ENCODE measurements at regions not wholly inside any gene's neighbourhood (a gene's known extent, or its start where the extent isn't known, plus 50 kb on each side); places are given as distances from the start of the nearest gene placed in this dataset.

DNA sequence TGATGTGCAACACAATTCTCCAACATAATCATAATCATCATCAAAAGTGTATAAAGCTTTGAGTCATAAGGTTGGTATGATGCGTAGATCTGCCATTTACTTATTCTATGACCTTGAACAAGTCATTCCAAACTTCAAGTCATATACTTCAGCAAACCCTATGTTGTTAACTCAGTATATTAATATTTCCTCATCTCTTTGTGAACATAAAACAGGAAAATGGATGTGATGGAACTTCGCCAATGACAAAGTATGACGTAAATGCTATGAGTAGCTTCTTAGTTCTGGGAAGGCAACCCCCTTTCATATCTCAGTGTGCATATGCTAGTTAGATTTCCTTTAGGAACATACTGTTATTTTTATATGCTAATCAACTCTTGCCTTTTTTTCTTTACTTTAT is 102.7 kb upstream of the ANO3 start:
- no CpG with 5 or more reads among the region's 3 CpGs for WGBS, 2 donors (ENCODE audit: extremely low coverage in 2 of 2, insufficient read length in 2 of 2, insufficient replicate concordance in 1 of 2)
- H2AFZ ChIP-seq (ENCODE audit: low read length) = no peak overlapping the region

GRCh38 chr11:26229981-26230380 is 101.9 kb upstream of the ANO3 start:
- H3K4me2 ChIP-seq (ENCODE audit: insufficient read depth, low read length, poor library complexity, severe bottlenecking) = no peak overlapping the region
- H3K18ac ChIP-seq (ENCODE audit: low read length) = no peak overlapping the region
- no peak overlapping the region for H2AK5ac ChIP-seq (ENCODE audit: low read depth, low read length)
- no peak overlapping the region for H4K91ac ChIP-seq (ENCODE audit: low read depth, low read length, poor library complexity)
- H3K4ac ChIP-seq (ENCODE audit: low read length) = no peak overlapping the region
- H2BK12ac ChIP-seq (ENCODE audit: low read length) = no peak overlapping the region
- no peak overlapping the region for H2BK120ac ChIP-seq (ENCODE audit: low read depth, low read length)
- H3K36me3 ChIP-seq (replicated peaks in 1 of 2; ENCODE audit: control insufficient read depth in 2 of 2, insufficient read depth in 2 of 2, low read length in 2 of 2) = no peaks in the 10 kb centered on the region
- H3K14ac ChIP-seq (ENCODE audit: low read length) = no peak overlapping the region
- no peak overlapping the region for H2AFZ ChIP-seq (ENCODE audit: low read length)
- no peak for DNase-seq (ENCODE audit: low spot score)
- H2BK5ac ChIP-seq (ENCODE audit: low read length) = no peak overlapping the region
- no peak overlapping the region for H3K27ac ChIP-seq (replicated peaks; ENCODE audit: low read length)
- no peaks in the 10 kb centered on the region for H3K27me3 ChIP-seq (ENCODE audit: control insufficient read depth in 3 of 3, insufficient read depth in 3 of 3, low read depth in 1 of 3, low read length in 3 of 3)
- H3K4me1 ChIP-seq (ENCODE audit: control insufficient read depth in 2 of 2, insufficient read depth in 1 of 2, low read depth in 1 of 2, low read length in 2 of 2) = no peaks in the 10 kb centered on the region
- H3K23ac ChIP-seq (ENCODE audit: low read depth, low read length, poor library complexity) = no peak overlapping the region
- H3K79me1 ChIP-seq (ENCODE audit: low read depth, low read length) = no peaks in the 10 kb centered on the region
- no peak overlapping the region for H2BK15ac ChIP-seq (ENCODE audit: low read length)
- H4K8ac ChIP-seq (ENCODE audit: low read depth, low read length) = no peak overlapping the region
- no peaks in the 10 kb centered on the region for H3K9me3 ChIP-seq (replicated peaks in 1 of 2; ENCODE audit: control insufficient read depth in 2 of 2, insufficient read depth in 1 of 2, low read depth in 1 of 2, low read length in 2 of 2)
- no peak overlapping the region for H3K9ac ChIP-seq (ENCODE audit: low read depth, low read length, poor library complexity)
- no peak overlapping the region for H3K4me3 ChIP-seq (ENCODE audit: low read length in 2 of 2)

More for the DNA sequence above, 102.7 kb upstream of the ANO3 start:
- no peak overlapping the region for H3K4me3 ChIP-seq (ENCODE audit: low read length in 2 of 2)
- no peak overlapping the region for H2BK120ac ChIP-seq (ENCODE audit: low read depth, low read length)
- no peak overlapping the region for H3K14ac ChIP-seq (ENCODE audit: low read length)
- no peak overlapping the region for H2BK12ac ChIP-seq (ENCODE audit: low read length)
- no peaks in the 10 kb centered on the region for H3K9me3 ChIP-seq (replicated peaks in 1 of 2; ENCODE audit: control insufficient read depth in 2 of 2, insufficient read depth in 1 of 2, low read depth in 1 of 2, low read length in 2 of 2)
- H2BK15ac ChIP-seq (ENCODE audit: low read length) = no peak overlapping the region
- no peaks in the 10 kb centered on the region for H3K36me3 ChIP-seq (replicated peaks in 1 of 2; ENCODE audit: control insufficient read depth in 2 of 2, insufficient read depth in 2 of 2, low read length in 2 of 2)
- no peak for DNase-seq (ENCODE audit: low spot score)
- no peak overlapping the region for H3K23ac ChIP-seq (ENCODE audit: low read depth, low read length, poor library complexity)
- H3K4ac ChIP-seq (ENCODE audit: low read length) = no peak overlapping the region
- H4K8ac ChIP-seq (ENCODE audit: low read depth, low read length) = no peak overlapping the region
- H3K27me3 ChIP-seq (ENCODE audit: control insufficient read depth in 3 of 3, insufficient read depth in 3 of 3, low read depth in 1 of 3, low read length in 3 of 3) = no peaks in the 10 kb centered on the region
- no peaks in the 10 kb centered on the region for H3K4me1 ChIP-seq (ENCODE audit: control insufficient read depth in 2 of 2, insufficient read depth in 1 of 2, low read depth in 1 of 2, low read length in 2 of 2)
- H3K27ac ChIP-seq (replicated peaks; ENCODE audit: low read length) = no peak overlapping the region
- H4K91ac ChIP-seq (ENCODE audit: low read depth, low read length, poor library complexity) = no peak overlapping the region
- H3K18ac ChIP-seq (ENCODE audit: low read length) = no peak overlapping the region
- no peak overlapping the region for H3K4me2 ChIP-seq (ENCODE audit: insufficient read depth, low read length, poor library complexity, severe bottlenecking)
- H2BK5ac ChIP-seq (ENCODE audit: low read length) = no peak overlapping the region
- no peak overlapping the region for H2AK5ac ChIP-seq (ENCODE audit: low read depth, low read length)
- H3K79me1 ChIP-seq (ENCODE audit: low read depth, low read length) = no peaks in the 10 kb centered on the region
- no peak overlapping the region for H3K9ac ChIP-seq (ENCODE audit: low read depth, low read length, poor library complexity)

DNA sequence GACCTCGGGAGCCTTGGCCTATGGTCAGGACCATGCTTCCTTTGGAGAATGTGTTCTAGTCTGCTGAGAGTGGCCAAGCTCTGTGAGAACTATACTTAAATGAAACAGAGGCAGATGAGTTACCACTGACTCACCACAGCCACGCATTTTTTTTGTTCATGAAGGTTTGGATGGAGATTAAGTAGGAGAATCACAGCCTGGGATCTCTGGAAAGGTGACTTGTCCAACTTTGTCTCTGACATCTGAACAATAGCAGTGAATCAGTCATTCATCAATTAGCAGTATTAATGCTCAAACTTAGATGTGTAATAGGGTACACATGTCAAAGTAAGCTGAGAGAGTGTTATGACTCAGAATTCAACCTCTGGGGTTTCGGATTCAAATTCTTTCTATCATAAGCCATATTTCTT is 100.7 kb upstream of the ANO3 start:
- Histone ChIP-seq H3K23ac (ENCODE audit: low read depth, low read length, poor library complexity) (no peak overlapping the region), H2AK5ac (ENCODE audit: low read depth, low read length) (no peak overlapping the region), H3K4me2 (ENCODE audit: insufficient read depth, low read length, poor library complexity, severe bottlenecking) (no peak overlapping the region), H2BK12ac (ENCODE audit: low read length) (no peak overlapping the region), H3K79me1 (ENCODE audit: low read depth, low read length) (no peaks in the 10 kb centered on the region), H3K27me3 (ENCODE audit: control insufficient read depth in 3 of 3, insufficient read depth in 3 of 3, low read depth in 1 of 3, low read length in 3 of 3) (no peaks in the 10 kb centered on the region), H3K4me3 (ENCODE audit: low read length in 2 of 2) (no peak overlapping the region), H3K4ac (ENCODE audit: low read length) (no peak overlapping the region), H3K14ac (ENCODE audit: low read length) (no peak overlapping the region), H3K9ac (ENCODE audit: low read depth, low read length, poor library complexity) (no peak overlapping the region), H3K4me1 (ENCODE audit: control insufficient read depth in 2 of 2, insufficient read depth in 1 of 2, low read depth in 1 of 2, low read length in 2 of 2) (no peaks in the 10 kb centered on the region), H2BK5ac (ENCODE audit: low read length) (no peak overlapping the region), H4K8ac (ENCODE audit: low read depth, low read length) (no peak overlapping the region), H2AFZ (ENCODE audit: low read length) (no peak overlapping the region), H3K18ac (ENCODE audit: low read length) (no peak overlapping the region), H2BK15ac (ENCODE audit: low read length) (no peak overlapping the region), H3K36me3 (replicated peaks in 1 of 2; ENCODE audit: control insufficient read depth in 2 of 2, insufficient read depth in 2 of 2, low read length in 2 of 2) (no peaks in the 10 kb centered on the region), H3K9me3 (replicated peaks in 1 of 2; ENCODE audit: control insufficient read depth in 2 of 2, insufficient read depth in 1 of 2, low read depth in 1 of 2, low read length in 2 of 2) (no peaks in the 10 kb centered on the region), H3K27ac (replicated peaks; ENCODE audit: low read length) (no peak overlapping the region), H2BK120ac (ENCODE audit: low read depth, low read length) (no peak overlapping the region), H4K91ac (ENCODE audit: low read depth, low read length, poor library complexity) (no peak overlapping the region)
- WGBS, 2 donors (ENCODE audit: extremely low coverage in 2 of 2, insufficient read length in 2 of 2, insufficient replicate concordance in 1 of 2) = no CpG with 5 or more reads among the region's 3 CpGs
- no peak for DNase-seq (ENCODE audit: low spot score)

- no peak overlapping the region for H2BK120ac ChIP-seq (ENCODE audit: low read depth, low read length)
- no peak overlapping the region for H3K23ac ChIP-seq (ENCODE audit: low read depth, low read length, poor library complexity)
- no peak overlapping the region for H3K18ac ChIP-seq (ENCODE audit: low read length)
- H4K91ac ChIP-seq (ENCODE audit: low read depth, low read length, poor library complexity) = no peak overlapping the region
- no peak overlapping the region for H3K4ac ChIP-seq (ENCODE audit: low read length)
- no peaks in the 10 kb centered on the region for H3K9me3 ChIP-seq (replicated peaks in 1 of 2; ENCODE audit: control insufficient read depth in 2 of 2, insufficient read depth in 1 of 2, low read depth in 1 of 2, low read length in 2 of 2)
- H3K27ac ChIP-seq (replicated peaks; ENCODE audit: low read length) = no peak overlapping the region
- H3K4me3 ChIP-seq (ENCODE audit: low read length in 2 of 2) = no peak overlapping the region
- H3K27me3 ChIP-seq (ENCODE audit: control insufficient read depth in 3 of 3, insufficient read depth in 3 of 3, low read depth in 1 of 3, low read length in 3 of 3) = no peaks in the 10 kb centered on the region
- H3K14ac ChIP-seq (ENCODE audit: low read length) = no peak overlapping the region
- H3K4me1 ChIP-seq (ENCODE audit: control insufficient read depth in 2 of 2, insufficient read depth in 1 of 2, low read depth in 1 of 2, low read length in 2 of 2) = no peaks in the 10 kb centered on the region
- no CpG with 5 or more reads among the region's 1 CpG for WGBS, 2 donors (ENCODE audit: extremely low coverage in 2 of 2, insufficient read length in 2 of 2, insufficient replicate concordance in 1 of 2)
- H2BK15ac ChIP-seq (ENCODE audit: low read length) = no peak overlapping the region
- DNase-seq (ENCODE audit: low spot score) = no peak
- H3K4me2 ChIP-seq (ENCODE audit: insufficient read depth, low read length, poor library complexity, severe bottlenecking) = no peak overlapping the region
- no peak overlapping the region for H3K9ac ChIP-seq (ENCODE audit: low read depth, low read length, poor library complexity)
- H2AK5ac ChIP-seq (ENCODE audit: low read depth, low read length) = no peak overlapping the region
- H2BK12ac ChIP-seq (ENCODE audit: low read length) = no peak overlapping the region
- no peak overlapping the region for H2AFZ ChIP-seq (ENCODE audit: low read length)
- no peaks in the 10 kb centered on the region for H3K36me3 ChIP-seq (replicated peaks in 1 of 2; ENCODE audit: control insufficient read depth in 2 of 2, insufficient read depth in 2 of 2, low read length in 2 of 2)
- no peak overlapping the region for H2BK5ac ChIP-seq (ENCODE audit: low read length)
- no peaks in the 10 kb centered on the region for H3K79me1 ChIP-seq (ENCODE audit: low read depth, low read length)
- H4K8ac ChIP-seq (ENCODE audit: low read depth, low read length) = no peak overlapping the region
These were observed 97.5 kb upstream of the ANO3 start for GRCh38 chr11:26234451-26234850.

Measured in neuronal stem cell (in vitro differentiated cells).